NB4 (cell line): ENCODE measurements at regions not wholly inside any gene's neighbourhood (a gene's known extent, or its start where the extent isn't known, plus 50 kb on each side); places are given as distances from the start of the nearest gene placed in this dataset.

Experiments used
- DNase-seq: peaks from one replicate; pipeline ENCODE4 v3.0.0; 2010; ENCODE audit warnings: low read depth
- H3K4me3 ChIP-seq: one replicate; pipeline ENCODE4 v1.5.1; 2011; ENCODE audit warnings: mild to moderate bottlenecking, low read depth, low read length, moderate library complexity
- MYC ChIP-seq: IDR thresholded peaks from 2 replicates; pipeline ENCODE4 v1.6.1; 2011; ENCODE audit warnings: low read depth, low read length
- POLR2A ChIP-seq: IDR thresholded peaks from 2 replicates; pipeline ENCODE4 v1.6.1; 2011; ENCODE audit warnings: mild to moderate bottlenecking; ENCODE audit not compliant: insufficient read length; ENCODE audit errors: extremely low read depth
- TF ChIP-seq, protein P1 (sequence below): IDR thresholded peaks from one replicate; pipeline ENCODE4 v1.5.1; 2012; ENCODE audit warnings: low read depth, low read length
- TF ChIP-seq, protein P2 (sequence below): IDR thresholded peaks from 2 replicates; pipeline ENCODE4 v1.6.1; 2011; ENCODE audit warnings: low read depth, low read length

DNA sequence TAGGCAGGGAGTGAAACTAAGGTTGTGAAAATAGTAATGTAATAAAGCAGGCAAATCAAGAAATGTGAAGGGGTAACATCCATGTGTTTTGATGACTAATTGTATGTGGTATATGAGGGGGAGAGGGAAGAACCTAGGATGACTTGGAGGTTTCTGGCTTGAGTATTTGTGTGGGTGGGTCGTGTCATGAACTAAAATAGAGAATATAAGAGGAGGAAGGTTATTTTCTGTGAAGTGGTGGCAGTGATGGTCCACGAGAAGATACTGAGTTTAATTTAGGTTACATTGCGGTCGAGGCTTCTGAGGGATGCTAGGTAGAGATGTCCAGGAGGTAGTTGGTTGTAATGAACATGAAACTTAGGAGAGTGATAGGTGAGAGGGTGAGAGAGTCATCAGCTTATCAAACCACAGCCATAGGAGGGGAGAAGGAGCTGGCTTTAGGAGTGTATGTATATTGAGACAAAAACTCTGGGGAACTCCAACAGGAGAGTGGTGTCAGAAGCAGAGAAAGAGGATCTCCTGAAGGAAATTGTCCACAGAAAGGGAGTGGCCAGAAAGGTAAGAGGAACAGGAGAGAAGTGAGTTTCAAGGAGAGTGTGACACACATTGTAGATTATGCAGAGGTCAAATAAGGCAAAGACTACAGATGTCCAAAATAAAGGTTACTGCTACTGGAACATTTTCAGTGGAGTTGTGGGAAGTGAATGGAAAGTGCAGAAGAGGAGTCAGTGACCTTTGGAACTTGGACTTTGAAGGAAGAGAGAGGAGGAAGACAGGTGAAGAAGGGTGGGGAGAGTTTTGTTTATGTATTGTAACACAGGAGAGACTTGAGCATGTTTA lies 89.0 kb upstream of the MACF1 start:
- TF ChIP-seq POLR2A (no peak), MYC (no peak)
- TF ChIP-seq, protein P1, sequence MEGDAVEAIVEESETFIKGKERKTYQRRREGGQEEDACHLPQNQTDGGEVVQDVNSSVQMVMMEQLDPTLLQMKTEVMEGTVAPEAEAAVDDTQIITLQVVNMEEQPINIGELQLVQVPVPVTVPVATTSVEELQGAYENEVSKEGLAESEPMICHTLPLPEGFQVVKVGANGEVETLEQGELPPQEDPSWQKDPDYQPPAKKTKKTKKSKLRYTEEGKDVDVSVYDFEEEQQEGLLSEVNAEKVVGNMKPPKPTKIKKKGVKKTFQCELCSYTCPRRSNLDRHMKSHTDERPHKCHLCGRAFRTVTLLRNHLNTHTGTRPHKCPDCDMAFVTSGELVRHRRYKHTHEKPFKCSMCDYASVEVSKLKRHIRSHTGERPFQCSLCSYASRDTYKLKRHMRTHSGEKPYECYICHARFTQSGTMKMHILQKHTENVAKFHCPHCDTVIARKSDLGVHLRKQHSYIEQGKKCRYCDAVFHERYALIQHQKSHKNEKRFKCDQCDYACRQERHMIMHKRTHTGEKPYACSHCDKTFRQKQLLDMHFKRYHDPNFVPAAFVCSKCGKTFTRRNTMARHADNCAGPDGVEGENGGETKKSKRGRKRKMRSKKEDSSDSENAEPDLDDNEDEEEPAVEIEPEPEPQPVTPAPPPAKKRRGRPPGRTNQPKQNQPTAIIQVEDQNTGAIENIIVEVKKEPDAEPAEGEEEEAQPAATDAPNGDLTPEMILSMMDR: no peak
- TF ChIP-seq, protein P2, sequence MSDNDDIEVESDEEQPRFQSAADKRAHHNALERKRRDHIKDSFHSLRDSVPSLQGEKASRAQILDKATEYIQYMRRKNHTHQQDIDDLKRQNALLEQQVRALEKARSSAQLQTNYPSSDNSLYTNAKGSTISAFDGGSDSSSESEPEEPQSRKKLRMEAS: no peak
- peak; percentile 35 for DNase-seq
- no peak overlapping the region for H3K4me3 ChIP-seq

DNA sequence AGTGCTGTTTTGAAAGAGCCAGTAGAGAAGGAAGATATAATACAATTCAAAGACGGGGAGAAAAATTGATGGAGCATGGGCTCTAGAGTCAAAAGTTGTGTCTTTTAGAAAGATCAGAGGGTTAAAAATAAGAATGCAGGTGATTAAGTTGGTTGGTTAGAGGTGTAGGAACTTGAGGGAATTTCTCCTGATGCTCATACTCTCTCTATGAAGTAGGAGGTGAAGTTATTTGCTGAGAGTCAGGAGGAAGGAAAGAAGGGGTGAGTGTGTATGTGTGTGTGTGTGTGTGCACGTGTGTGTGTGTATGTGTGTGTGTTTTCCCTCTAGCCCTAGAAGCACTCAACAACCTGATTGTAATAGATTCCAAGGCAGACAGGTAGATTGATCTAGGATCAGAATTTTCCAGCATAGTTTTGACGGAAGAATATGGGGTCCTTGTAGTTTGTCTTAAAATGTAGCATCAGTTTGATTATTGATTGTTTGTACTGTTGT lies 88.3 kb upstream of the MACF1 start:
- H3K4me3 ChIP-seq: no peak overlapping the region
- TF ChIP-seq POLR2A: no peak
- TF ChIP-seq, protein P1: no peak
- TF ChIP-seq MYC: no peak
- no peak for DNase-seq

DNA sequence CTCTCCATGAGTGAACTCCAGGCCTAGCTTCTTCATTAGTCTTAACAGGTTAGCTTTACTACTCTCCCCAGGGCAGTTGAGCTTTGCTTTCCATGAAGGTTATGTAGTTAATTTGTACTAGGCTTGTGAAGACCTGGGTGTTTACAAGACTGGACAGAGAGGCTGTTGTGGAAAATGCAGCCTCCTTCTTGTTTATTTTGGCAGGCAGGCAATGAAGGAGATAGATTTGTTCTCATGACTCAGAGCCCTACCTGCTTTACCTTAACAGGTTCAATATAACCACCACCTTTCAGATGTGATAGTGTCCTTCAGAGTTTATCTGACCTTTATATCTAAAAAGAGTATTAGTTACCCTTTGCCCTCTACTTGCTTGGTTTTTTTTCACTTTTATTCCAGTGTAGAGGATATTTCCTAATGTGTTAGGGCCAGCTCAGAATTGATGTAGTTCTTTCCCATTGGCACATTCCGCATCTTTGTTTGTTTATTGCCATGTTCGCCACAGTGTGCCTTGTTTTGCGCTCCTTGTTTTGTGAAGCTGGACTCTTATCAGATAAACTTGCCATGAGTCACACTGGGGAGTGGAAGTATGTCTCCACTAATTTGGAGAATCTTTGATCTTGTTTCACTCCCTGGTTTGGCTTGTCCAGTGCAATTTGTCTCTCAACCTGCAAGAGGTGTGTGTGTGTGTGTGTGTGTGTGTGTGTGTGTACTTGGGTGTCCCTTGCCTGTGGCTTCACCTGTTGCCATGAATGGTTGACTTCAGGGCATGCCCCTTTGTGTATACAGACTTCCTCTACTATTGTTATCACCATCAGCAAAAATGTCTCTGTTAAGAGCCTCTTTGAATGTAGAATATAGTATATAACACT lies 87.4 kb upstream of the MACF1 start:
- TF ChIP-seq MYC (no peak), POLR2A (no peak)
- TF ChIP-seq, protein P2: no peak
- TF ChIP-seq, protein P1: no peak
- H3K4me3 ChIP-seq: no peak overlapping the region
- DNase-seq: no peak

DNA sequence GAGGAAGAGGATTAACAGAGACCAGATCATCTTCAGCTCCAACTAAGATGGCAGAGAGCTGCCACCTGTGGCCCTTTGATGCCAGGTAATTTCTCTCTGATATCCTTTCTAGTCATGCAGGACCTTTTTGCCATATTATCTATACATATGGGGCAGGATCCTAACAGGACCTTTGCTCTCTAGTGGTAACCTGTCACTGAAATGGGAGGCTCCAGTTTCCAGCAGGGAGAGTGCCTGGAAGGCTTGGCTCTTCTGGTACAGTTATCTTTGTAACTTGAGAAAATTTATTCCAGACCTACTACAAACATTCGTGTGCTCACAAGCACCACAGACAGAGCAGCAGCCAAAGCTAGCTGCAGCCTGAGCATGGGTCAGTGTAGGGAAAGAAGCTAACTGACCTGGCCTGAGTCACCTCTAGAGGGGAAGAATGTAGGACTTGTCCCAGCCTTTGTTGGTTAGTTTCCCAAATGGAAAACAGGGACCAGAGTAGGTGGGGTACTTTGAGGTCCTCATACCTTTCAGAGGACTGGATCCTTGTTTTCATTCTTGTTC lies 86.5 kb upstream of the MACF1 start:
- H3K4me3 ChIP-seq: no peak overlapping the region
- TF ChIP-seq, protein P2: no peak
- TF ChIP-seq POLR2A (no peak), MYC (no peak)
- TF ChIP-seq, protein P1: no peak
- DNase-seq: no peak

DNA sequence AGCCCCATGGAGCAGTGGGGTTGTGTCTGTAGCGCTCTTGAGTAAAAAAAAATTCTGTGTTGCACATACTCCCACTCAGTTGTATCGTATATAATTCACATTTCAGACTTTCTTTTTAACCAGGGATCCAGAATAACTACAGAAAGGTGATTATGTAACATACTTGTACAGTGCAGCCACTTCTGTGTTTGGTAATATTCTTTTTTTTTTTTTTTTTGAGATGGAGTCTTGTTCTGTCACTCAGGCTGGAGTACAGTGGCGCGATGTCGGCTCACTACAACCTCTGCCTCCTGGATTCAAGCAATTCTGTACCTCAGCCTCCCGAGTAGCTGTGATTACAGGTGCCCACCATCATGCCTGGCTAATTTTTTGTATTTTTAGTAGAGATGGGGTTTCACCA lies 82.4 kb upstream of the MACF1 start:
- no peak for DNase-seq
- no peak overlapping the region for H3K4me3 ChIP-seq
- TF ChIP-seq, protein P1: no peak
- TF ChIP-seq, protein P2: no peak
- no peak for TF ChIP-seq POLR2A
- TF ChIP-seq MYC: no peak
